H1 (cell line): ENCODE measurements at regions not wholly inside any gene's neighbourhood (a gene's known extent, or its start where the extent isn't known, plus 50 kb on each side); places are given as distances from the start of the nearest gene placed in this dataset.

Experiments
- CTCF ChIA-PET: fragments of 300-600 bp; sonication (Branson Sonifier 250); formaldehyde crosslinking; loops from one replicate; lab custom pipeline; 2021; ENCODE audit not compliant: partially characterized antibody; lab: Charles Lee
- POLR2A ChIA-PET: fragments of 300-600 bp; sonication (Branson Sonifier 250); formaldehyde crosslinking; loops from one replicate; lab custom pipeline; 2021; ENCODE audit warnings: inconsistent platforms; ENCODE audit not compliant: partially characterized antibody; lab: Charles Lee
- DNase-seq, 2 experiments: peaks; one replicate each; pipeline versions ENCODE4 v3.0.0 to v3.0.0-alpha.2; 2010 to 2022; ENCODE audit warnings: low spot score in 2 of 2, low read depth in 1 of 2, mixed read lengths in 1 of 2
- FAIRE-seq: peaks from 2 replicates; lab custom pipeline; 2011; peaks lifted over from hg19 to GRCh38; lab: Jason Lieb, UNC
- H2AFZ ChIP-seq: 2 replicates; pipeline ENCODE4 v1.8.1; 2012; ENCODE audit warnings: low read length, inconsistent platforms
- H2AK5ac ChIP-seq: 2 replicates; pipeline ENCODE4 v1.6.1; 2013; ENCODE audit warnings: low read depth, low read length
- H2BK120ac ChIP-seq: replicated peaks from 2 replicates; pipeline ENCODE3; 2013; ENCODE audit warnings: low read depth, low read length, inconsistent platforms
- H2BK12ac ChIP-seq: 2 replicates; pipeline ENCODE4 v1.6.1; 2013; ENCODE audit warnings: low read depth, low read length
- H2BK15ac ChIP-seq: 2 replicates; pipeline ENCODE4 v1.6.1; 2013; ENCODE audit warnings: low read length
- H2BK20ac ChIP-seq: 2 replicates; pipeline ENCODE4 v1.6.1; 2013; ENCODE audit warnings: low read length
- H2BK5ac ChIP-seq: 2 replicates; pipeline ENCODE4 v1.6.1; 2013; ENCODE audit warnings: low read depth, low read length
- H3K14ac ChIP-seq: 2 replicates; pipeline ENCODE4 v1.6.1; 2013; ENCODE audit warnings: inconsistent platforms; ENCODE audit not compliant: insufficient read length
- H3K18ac ChIP-seq: 2 replicates; pipeline ENCODE4 v1.6.1; 2013; ENCODE audit warnings: low read length; ENCODE audit errors: extremely low read depth
- H3K23ac ChIP-seq: 2 replicates; pipeline ENCODE4 v1.6.1; 2013; ENCODE audit warnings: inconsistent platforms; ENCODE audit not compliant: insufficient read length
- H3K23me2 ChIP-seq: 2 replicates; pipeline ENCODE4 v1.6.1; 2013; ENCODE audit warnings: low read depth, low read length
- H3K27ac ChIP-seq: 2 replicates; pipeline ENCODE4 v1.6.1; 2011; ENCODE audit warnings: low read depth, low read length, inconsistent platforms
- H3K27me3 ChIP-seq, 4 experiments: replicated peaks in 1 of 4; 1 replicate in 1 of 4; 2 replicates in 3 of 4; pipeline versions ENCODE4 v1.6.1 to v1.8.1; 2011 to 2013; ENCODE audit warnings: low read length in 3 of 4, mild to moderate bottlenecking in 3 of 4, inconsistent platforms in 2 of 4, mixed read lengths in 2 of 4, moderate library complexity in 1 of 4; ENCODE audit not compliant: control insufficient read depth in 3 of 4, insufficient read depth in 3 of 4; ENCODE audit errors: extremely low read depth in 1 of 4
- H3K36me3 ChIP-seq, 4 experiments: 2 replicates each; pipeline versions ENCODE4 v1.6.1 to v1.8.1; 2011 to 2013; ENCODE audit warnings: mild to moderate bottlenecking in 4 of 4, low read length in 3 of 4, moderate library complexity in 2 of 4, control low read depth in 1 of 4, inconsistent platforms in 1 of 4; ENCODE audit not compliant: insufficient read depth in 4 of 4, control insufficient read depth in 2 of 4
- H3K4ac ChIP-seq: replicated peaks from 2 replicates; pipeline ENCODE3; 2013; ENCODE audit warnings: low read length, low read depth, mixed read lengths, inconsistent platforms; ENCODE audit not compliant: insufficient read length
- H3K4me1 ChIP-seq, 4 experiments: replicated peaks in 1 of 4; 1 replicate in 1 of 4; 2 replicates in 3 of 4; pipeline versions ENCODE4 v1.6.1 to v1.8.1; 2011 to 2013; ENCODE audit warnings: low read length in 3 of 4, inconsistent platforms in 2 of 4, mixed read lengths in 1 of 4; ENCODE audit not compliant: insufficient read depth in 4 of 4, control insufficient read depth in 3 of 4
- H3K4me2 ChIP-seq, 2 experiments: 2 replicates each; pipeline versions ENCODE4 v1.6.1 to v1.8.1; 2011 to 2013; ENCODE audit warnings: low read depth in 2 of 2, low read length in 2 of 2, control low read depth in 1 of 2, inconsistent platforms in 1 of 2, mild to moderate bottlenecking in 1 of 2; ENCODE audit not compliant: insufficient read depth in 1 of 2
- H3K4me3 ChIP-seq, 4 experiments: fragments of 200-600, 300-600 bp in 1 of 4; sonication (generic), shearing (Covaris generic), sonication (Bioruptor Twin) in 1 of 4; 2 replicates each; pipeline versions ENCODE4 v1.5.1 to v1.8.1; 2011 to 2016; ENCODE audit warnings: low read length in 4 of 4, low read depth in 3 of 4, control low read depth in 2 of 4, inconsistent platforms in 2 of 4, mild to moderate bottlenecking in 2 of 4, mixed read lengths in 1 of 4, moderate library complexity in 1 of 4; ENCODE audit not compliant: insufficient read depth in 2 of 4; ENCODE audit errors: extremely low read depth in 1 of 4
- H3K56ac ChIP-seq: replicated peaks from 2 replicates; pipeline ENCODE3; 2013; ENCODE audit warnings: low read depth, mild to moderate bottlenecking, mixed read lengths, low read length, inconsistent platforms; ENCODE audit not compliant: insufficient read length
- H3K79me1 ChIP-seq: 2 replicates; pipeline ENCODE4 v1.6.1; 2013; ENCODE audit warnings: low read depth, low read length, control low read depth
- H3K79me2 ChIP-seq, 2 experiments: 2 replicates each; pipeline versions ENCODE4 v1.6.1 to v1.8.1; 2012 to 2013; ENCODE audit warnings: low read length in 2 of 2, mild to moderate bottlenecking in 2 of 2, inconsistent platforms in 1 of 2; ENCODE audit not compliant: insufficient read depth in 2 of 2, control insufficient read depth in 1 of 2
- H3K9ac ChIP-seq, 4 experiments: replicated peaks in 1 of 4; 1 replicate in 1 of 4; 2 replicates in 3 of 4; pipeline versions ENCODE4 v1.6.1 to v1.8.1; 2011 to 2013; ENCODE audit warnings: low read depth in 3 of 4, low read length in 3 of 4, control low read depth in 2 of 4, mild to moderate bottlenecking in 2 of 4, moderate library complexity in 2 of 4, inconsistent platforms in 1 of 4; ENCODE audit errors: extremely low read depth in 1 of 4
- H3K9me3 ChIP-seq, 2 experiments: 2 replicates each; pipeline versions ENCODE4 v1.6.1 to v1.8.1; 2012 to 2013; ENCODE audit warnings: mild to moderate bottlenecking in 2 of 2, moderate library complexity in 2 of 2, control low read depth in 1 of 2, inconsistent platforms in 1 of 2, low read depth in 1 of 2, low read length in 1 of 2, mixed read lengths in 1 of 2; ENCODE audit not compliant: insufficient read depth in 2 of 2
- H4K20me1 ChIP-seq, 2 experiments: replicated peaks in 1 of 2; 2 replicates each; pipeline versions ENCODE3 to v1.8.1; 2011 to 2013; ENCODE audit warnings: inconsistent platforms in 2 of 2, low read length in 2 of 2, mild to moderate bottlenecking in 1 of 2; ENCODE audit not compliant: insufficient read depth in 2 of 2, control insufficient read depth in 1 of 2
- H4K5ac ChIP-seq: 2 replicates; pipeline ENCODE4 v1.6.1; 2013; ENCODE audit warnings: low read length, low read depth, mixed read lengths, inconsistent platforms; ENCODE audit not compliant: insufficient read length
- H4K8ac ChIP-seq: 2 replicates; pipeline ENCODE4 v1.8.0; 2013; ENCODE audit warnings: mild to moderate bottlenecking, moderate library complexity, low read length, inconsistent platforms; ENCODE audit not compliant: insufficient read depth; ENCODE audit errors: extremely low read depth
- H4K91ac ChIP-seq: replicated peaks from 2 replicates; pipeline ENCODE3; 2013; ENCODE audit warnings: low read length, mixed read lengths, inconsistent platforms; ENCODE audit not compliant: insufficient read length
- ATF3 ChIP-seq: IDR thresholded peaks from 2 replicates; pipeline ENCODE4 v1.6.1; 2011; ENCODE audit warnings: low read depth, mild to moderate bottlenecking, low read length; ENCODE audit not compliant: insufficient read depth
- EP300 ChIP-seq, 2 experiments: IDR thresholded peaks; 1 replicate in 1 of 2; 2 replicates in 1 of 2; pipeline ENCODE4 v1.6.1; 2011 to 2012; ENCODE audit warnings: low read depth in 2 of 2, low read length in 2 of 2, mild to moderate bottlenecking in 2 of 2, borderline replicate concordance in 1 of 2, inconsistent platforms in 1 of 2, moderate library complexity in 1 of 2
- GABPA ChIP-seq: IDR thresholded peaks from 2 replicates; pipeline ENCODE4 v1.6.1; 2011; ENCODE audit warnings: mild to moderate bottlenecking, low read length, moderate library complexity, borderline replicate concordance; ENCODE audit not compliant: insufficient read depth
- GTF2F1 ChIP-seq: IDR thresholded peaks from 2 replicates; pipeline ENCODE4 v1.6.1; 2012; ENCODE audit warnings: low read depth, low read length, improper control_type of control experiment, borderline replicate concordance
- JUN ChIP-seq: IDR thresholded peaks from 2 replicates; pipeline ENCODE4 v1.6.1; 2011; ENCODE audit warnings: low read depth, mild to moderate bottlenecking, improper control_type of control experiment, low read length
- POU5F1 ChIP-seq: IDR thresholded peaks from 2 replicates; pipeline ENCODE4 v1.6.1; 2011; ENCODE audit warnings: low read depth, mild to moderate bottlenecking, low read length, moderate library complexity
- RBBP5 ChIP-seq: IDR thresholded peaks from 2 replicates; pipeline ENCODE4 v1.7.1; 2012; ENCODE audit warnings: low read depth, mild to moderate bottlenecking, inconsistent platforms, low read length, moderate library complexity, borderline replicate concordance
- WGBS, 2 experiments: shearing (Covaris generic) in 1 of 2; methylation state at CpG; one replicate each; pipeline versions ENCODE4 v1.1.6 to v1.1.7; 2013 to 2015; ENCODE audit warnings: low lambda C conversion rate in 2 of 2, mixed read lengths in 2 of 2, inconsistent platforms in 1 of 2, low coverage in 1 of 2, missing lambda C conversion rate in 1 of 2; ENCODE audit not compliant: insufficient replicate concordance in 2 of 2, insufficient coverage in 1 of 2, insufficient read length in 1 of 2; ENCODE audit errors: extremely low coverage in 1 of 2, missing lambda C conversion rate in 1 of 2; 5-methylcytosine and 5-hydroxymethylcytosine counted together

GRCh38 chr13:106879806-106880205 lies 311.9 kb upstream of the ARGLU1 start:
- ChIA-PET POLR2A (no interaction called here), CTCF (interaction anchor here (0.8 to 1.2 kb wide), 2 partner anchors 32 to 73 kb away, joined by 3 to 7 read pairs; no protein-coding TSS in a partner anchor)
- H4K20me1 ChIP-seq: no peaks in the 10 kb centered on the region
- H3K9ac ChIP-seq: no peak overlapping the region
- H3K4me2 ChIP-seq: no peak overlapping the region
- 92% methylated on average over 3 of the region's 3 CpGs; no CpG with 5 or more reads in 1 of the 2 experiments for WGBS, 2 experiments
- no peak overlapping the region for H2BK12ac ChIP-seq
- no peaks in the 10 kb centered on the region for H3K23me2 ChIP-seq
- no peak overlapping the region for H3K27ac ChIP-seq
- peaks cover 0 to 5% (median 4%) of the 10 kb centered on the region in 4 experiments; a peak in 2 of 7 replicates for H3K4me1 ChIP-seq
- H3K36me3 ChIP-seq: no peaks in the 10 kb centered on the region
- H3K27me3 ChIP-seq: no peaks in the 10 kb centered on the region
- TF ChIP-seq GABPA: no peak
- no peak for TF ChIP-seq POU5F1
- TF ChIP-seq JUN: no peak
- no peak for TF ChIP-seq GTF2F1
- TF ChIP-seq ATF3: no peak
- TF ChIP-seq EP300 (IDR thresholded peaks at IDR 0.05; ENCODE audit: borderline replicate concordance in 1 of 2, low read depth in 2 of 2, low read length in 2 of 2): no peak
- no peak for TF ChIP-seq RBBP5
- FAIRE-seq: no peak
- no peak overlapping the region for H2AK5ac ChIP-seq
- no peak overlapping the region for H3K56ac ChIP-seq
- no peak overlapping the region for H3K14ac ChIP-seq
- DNase-seq: no peak
- no peak overlapping the region for H3K4me3 ChIP-seq
- H3K79me1 ChIP-seq: no peaks in the 10 kb centered on the region
- no peak overlapping the region for H2BK120ac ChIP-seq
- no peak overlapping the region for H2BK20ac ChIP-seq
- H4K91ac ChIP-seq: no peak overlapping the region
- H2BK5ac ChIP-seq: no peak overlapping the region
- no peak overlapping the region for H2AFZ ChIP-seq
- no peaks in the 10 kb centered on the region for H3K79me2 ChIP-seq
- H2BK15ac ChIP-seq: no peak overlapping the region
- H3K9me3 ChIP-seq: no peaks in the 10 kb centered on the region
- H4K8ac ChIP-seq: no peak overlapping the region
- no peak overlapping the region for H3K4ac ChIP-seq
- H3K18ac ChIP-seq: no peak overlapping the region
- H4K5ac ChIP-seq: no peak overlapping the region
- no peak overlapping the region for H3K23ac ChIP-seq
